ENCODE measurements at regions not wholly inside any gene's neighbourhood (a gene's known extent, or its start where the extent isn't known, plus 50 kb on each side); places are given as distances from the start of the nearest gene placed in this dataset.

- no peak overlapping the region for H2AK5ac ChIP-seq (ENCODE audit: low read length)
- H3K36me3 ChIP-seq (ENCODE audit: control insufficient read depth in 1 of 2, insufficient read depth in 2 of 2, low read length in 2 of 2) = no peaks in the 10 kb centered on the region
- peaks cover 3 to 4% of the 10 kb centered on the region in 2 experiments for H3K4me1 ChIP-seq (ENCODE audit: control insufficient read depth in 1 of 2, insufficient read depth in 2 of 2, low read length in 2 of 2)
- H2BK120ac ChIP-seq (ENCODE audit: insufficient read depth, low read length, poor library complexity) = no peak overlapping the region
- H3K18ac ChIP-seq (ENCODE audit: low read length) = no peak overlapping the region
- H3K9ac ChIP-seq (ENCODE audit: low read length) = no peak overlapping the region
- H2BK12ac ChIP-seq (ENCODE audit: low read length) = no peak overlapping the region
- no peak overlapping the region for H4K91ac ChIP-seq (ENCODE audit: low read depth, low read length)
- no peaks in the 10 kb centered on the region for H3K79me1 ChIP-seq (ENCODE audit: low read length)
- H3K27ac ChIP-seq (ENCODE audit: low read depth, low read length) = no peak overlapping the region
- no peak overlapping the region for H4K8ac ChIP-seq (ENCODE audit: low read depth, low read length)
- H3K9me3 ChIP-seq (ENCODE audit: insufficient read depth, low read depth, low read length) = peaks cover 5% of the 10 kb centered on the region
- H3K23ac ChIP-seq (ENCODE audit: low read length) = no peak overlapping the region
- WGBS (ENCODE audit: extremely low coverage, insufficient coverage, insufficient read length) = no CpG with 5 or more reads among the region's 38 CpGs
- no peak overlapping the region for H3K4me2 ChIP-seq (ENCODE audit: low read length)
- H3K14ac ChIP-seq (ENCODE audit: low read length) = no peak overlapping the region
- no peaks in the 10 kb centered on the region for H3K27me3 ChIP-seq (ENCODE audit: insufficient read depth, low read length)
- no peak overlapping the region for H2AFZ ChIP-seq (ENCODE audit: insufficient read depth, low read length, poor library complexity)
- no peak for DNase-seq
- H3K79me2 ChIP-seq (ENCODE audit: control insufficient read depth, insufficient read depth, low read length, poor library complexity) = no peaks in the 10 kb centered on the region
- H3K4ac ChIP-seq (ENCODE audit: low read depth, low read length) = no peak overlapping the region
- no peak overlapping the region for H2BK5ac ChIP-seq (ENCODE audit: low read depth, low read length, poor library complexity)
- H3K4me3 ChIP-seq (ENCODE audit: low read depth, low read length) = no peak overlapping the region
- no peak overlapping the region for H4K12ac ChIP-seq (ENCODE audit: low read depth, low read length)
Observed at GRCh38 chr6:169971081-169971861, 219.8 kb downstream of the ERMARD start.

- Histone ChIP-seq H3K27me3 (ENCODE audit: insufficient read depth, low read length) (no peaks in the 10 kb centered on the region), H3K27ac (ENCODE audit: low read depth, low read length) (no peak overlapping the region), H3K79me1 (ENCODE audit: low read length) (no peaks in the 10 kb centered on the region), H3K4ac (ENCODE audit: low read depth, low read length) (no peak overlapping the region), H2BK5ac (ENCODE audit: low read depth, low read length, poor library complexity) (no peak overlapping the region), H4K12ac (ENCODE audit: low read depth, low read length) (no peak overlapping the region), H2AK5ac (ENCODE audit: low read length) (no peak overlapping the region), H3K9me3 (ENCODE audit: insufficient read depth, low read depth, low read length) (peaks cover 5% of the 10 kb centered on the region), H3K9ac (ENCODE audit: low read length) (no peak overlapping the region), H3K4me1 (ENCODE audit: control insufficient read depth in 1 of 2, insufficient read depth in 2 of 2, low read length in 2 of 2) (peaks cover 3 to 4% of the 10 kb centered on the region in 2 experiments), H3K79me2 (ENCODE audit: control insufficient read depth, insufficient read depth, low read length, poor library complexity) (no peaks in the 10 kb centered on the region), H3K23ac (ENCODE audit: low read length) (no peak overlapping the region), H3K36me3 (ENCODE audit: control insufficient read depth in 1 of 2, insufficient read depth in 2 of 2, low read length in 2 of 2) (no peaks in the 10 kb centered on the region), H3K18ac (ENCODE audit: low read length) (no peak overlapping the region), H2AFZ (ENCODE audit: insufficient read depth, low read length, poor library complexity) (no peak overlapping the region), H2BK120ac (ENCODE audit: insufficient read depth, low read length, poor library complexity) (no peak overlapping the region), H4K8ac (ENCODE audit: low read depth, low read length) (no peak overlapping the region), H3K14ac (ENCODE audit: low read length) (no peak overlapping the region), H3K4me3 (ENCODE audit: low read depth, low read length) (no peak overlapping the region), H3K4me2 (ENCODE audit: low read length) (no peak overlapping the region), H2BK12ac (ENCODE audit: low read length) (no peak overlapping the region), H4K91ac (ENCODE audit: low read depth, low read length) (no peak overlapping the region)
- no CpG with 5 or more reads among the region's 19 CpGs for WGBS (ENCODE audit: extremely low coverage, insufficient coverage, insufficient read length)
- DNase-seq = peak; percentile 22 to 66
Observed at GRCh38 chr6:169970306-169970988, 219.0 kb downstream of the ERMARD start.

- no peak overlapping the region for H2AK5ac ChIP-seq (ENCODE audit: low read length)
- no peak overlapping the region for H3K4me2 ChIP-seq (ENCODE audit: low read length)
- H3K14ac ChIP-seq (ENCODE audit: low read length) = no peak overlapping the region
- H3K23ac ChIP-seq (ENCODE audit: low read length) = no peak overlapping the region
- H3K36me3 ChIP-seq (ENCODE audit: control insufficient read depth in 1 of 2, insufficient read depth in 2 of 2, low read length in 2 of 2) = no peaks in the 10 kb centered on the region
- no peak overlapping the region for H3K4me3 ChIP-seq (ENCODE audit: low read depth, low read length)
- H3K18ac ChIP-seq (ENCODE audit: low read length) = no peak overlapping the region
- H4K91ac ChIP-seq (ENCODE audit: low read depth, low read length) = no peak overlapping the region
- no peak overlapping the region for H2BK120ac ChIP-seq (ENCODE audit: insufficient read depth, low read length, poor library complexity)
- H3K27me3 ChIP-seq (ENCODE audit: insufficient read depth, low read length) = no peaks in the 10 kb centered on the region
- H3K9me3 ChIP-seq (ENCODE audit: insufficient read depth, low read depth, low read length) = peaks cover 5% of the 10 kb centered on the region
- H3K27ac ChIP-seq (ENCODE audit: low read depth, low read length) = no peak overlapping the region
- no peaks in the 10 kb centered on the region for H3K79me2 ChIP-seq (ENCODE audit: control insufficient read depth, insufficient read depth, low read length, poor library complexity)
- no peak overlapping the region for H2BK5ac ChIP-seq (ENCODE audit: low read depth, low read length, poor library complexity)
- no peak for DNase-seq
- H3K9ac ChIP-seq (ENCODE audit: low read length) = no peak overlapping the region
- no peak overlapping the region for H2BK12ac ChIP-seq (ENCODE audit: low read length)
- H2AFZ ChIP-seq (ENCODE audit: insufficient read depth, low read length, poor library complexity) = no peak overlapping the region
- H4K12ac ChIP-seq (ENCODE audit: low read depth, low read length) = no peak overlapping the region
- H4K8ac ChIP-seq (ENCODE audit: low read depth, low read length) = no peak overlapping the region
- peaks cover 3 to 4% of the 10 kb centered on the region in 2 experiments for H3K4me1 ChIP-seq (ENCODE audit: control insufficient read depth in 1 of 2, insufficient read depth in 2 of 2, low read length in 2 of 2)
- H3K79me1 ChIP-seq (ENCODE audit: low read length) = no peaks in the 10 kb centered on the region
- H3K4ac ChIP-seq (ENCODE audit: low read depth, low read length) = no peak overlapping the region
- WGBS (ENCODE audit: extremely low coverage, insufficient coverage, insufficient read length) = no CpG with 5 or more reads among the region's 19 CpGs
Observed at GRCh38 chr6:169969372-169970099, 218.1 kb downstream of the ERMARD start.

- Histone ChIP-seq H3K36me3 (ENCODE audit: control insufficient read depth in 1 of 2, insufficient read depth in 2 of 2, low read length in 2 of 2) (no peaks in the 10 kb centered on the region), H3K27ac (ENCODE audit: low read depth, low read length) (no peak overlapping the region), H4K12ac (ENCODE audit: low read depth, low read length) (no peak overlapping the region), H2BK5ac (ENCODE audit: low read depth, low read length, poor library complexity) (no peak overlapping the region), H3K4me1 (ENCODE audit: control insufficient read depth in 1 of 2, insufficient read depth in 2 of 2, low read length in 2 of 2) (peaks cover 3 to 4% of the 10 kb centered on the region in 2 experiments), H2BK12ac (ENCODE audit: low read length) (no peak overlapping the region), H4K91ac (ENCODE audit: low read depth, low read length) (no peak overlapping the region), H3K79me1 (ENCODE audit: low read length) (no peaks in the 10 kb centered on the region), H3K14ac (ENCODE audit: low read length) (no peak overlapping the region), H2AFZ (ENCODE audit: insufficient read depth, low read length, poor library complexity) (no peak overlapping the region), H3K27me3 (ENCODE audit: insufficient read depth, low read length) (no peaks in the 10 kb centered on the region), H3K4ac (ENCODE audit: low read depth, low read length) (no peak overlapping the region), H3K9ac (ENCODE audit: low read length) (no peak overlapping the region), H4K8ac (ENCODE audit: low read depth, low read length) (no peak overlapping the region), H3K79me2 (ENCODE audit: control insufficient read depth, insufficient read depth, low read length, poor library complexity) (no peaks in the 10 kb centered on the region), H2AK5ac (ENCODE audit: low read length) (no peak overlapping the region), H3K23ac (ENCODE audit: low read length) (no peak overlapping the region), H3K4me2 (ENCODE audit: low read length) (no peak overlapping the region), H3K4me3 (ENCODE audit: low read depth, low read length) (no peak overlapping the region), H3K9me3 (ENCODE audit: insufficient read depth, low read depth, low read length) (peaks cover 5% of the 10 kb centered on the region), H2BK120ac (ENCODE audit: insufficient read depth, low read length, poor library complexity) (no peak overlapping the region), H3K18ac (ENCODE audit: low read length) (no peak overlapping the region)
- DNase-seq = no peak
- no CpG with 5 or more reads among the region's 15 CpGs for WGBS (ENCODE audit: extremely low coverage, insufficient coverage, insufficient read length)
Observed at GRCh38 chr6:169968541-169969270, 217.3 kb downstream of the ERMARD start.

All from trophoblast cell (in vitro differentiated cells and primary cell).